ENCODE measurements at regions not wholly inside any gene's neighbourhood (a gene's known extent, or its start where the extent isn't known, plus 50 kb on each side); places are given as distances from the start of the nearest gene placed in this dataset.
"Not testable (repeated sequence)": the region's sequence is repeated elsewhere in the genome, so short reads cannot be mapped to it uniquely, and the experiment has no call there.

- DNase-seq: no peak
Measured at GRCh38 chr6:170192905-170193304, 98.0 kb downstream of the DLL1 start.

GRCh38 chr6:170192101-170192500 is 98.8 kb downstream of the DLL1 start:
- DNase-seq: not testable (repeated sequence)

- no peak for DNase-seq
Measured at GRCh38 chr6:170190046-170190445, 100.8 kb downstream of the DLL1 start.

- no peak for DNase-seq
Measured at GRCh38 chr6:170189236-170189635, 101.6 kb downstream of the DLL1 start.

- no peak for DNase-seq
Measured at GRCh38 chr6:170188571-170189001, 102.3 kb downstream of the DLL1 start.

- DNase-seq: no peak
Measured at GRCh38 chr6:170187669-170188566, 103.0 kb downstream of the DLL1 start.

- DNase-seq: no peak
Measured at GRCh38 chr6:170186941-170187668, 103.8 kb downstream of the DLL1 start.

GRCh38 chr6:170186006-170186935 is 104.6 kb downstream of the DLL1 start:
- DNase-seq: no peak

- no peak for DNase-seq
Measured at GRCh38 chr6:170185175-170185978, 105.5 kb downstream of the DLL1 start.

- DNase-seq: no peak
Measured at GRCh38 chr6:170184316-170184715, 106.6 kb downstream of the DLL1 start.

- DNase-seq: no peak
Measured at GRCh38 chr6:170183521-170183920, 107.4 kb downstream of the DLL1 start.

GRCh38 chr6:170182781-170183120 is 108.1 kb downstream of the DLL1 start:
- no peak for DNase-seq

GRCh38 chr6:170182093-170182780 is 108.6 kb downstream of the DLL1 start:
- DNase-seq: no peak

- no peak for DNase-seq
Measured at GRCh38 chr6:170181338-170181690, 109.6 kb downstream of the DLL1 start.

GRCh38 chr6:170180671-170181337 is 110.1 kb downstream of the DLL1 start:
- DNase-seq: no peak

- no peak for DNase-seq
Measured at GRCh38 chr6:170179616-170180324, 111.1 kb downstream of the DLL1 start.

GRCh38 chr6:170178561-170179477 is 112.1 kb downstream of the DLL1 start:
- no peak for DNase-seq

- no peak for DNase-seq
Measured at GRCh38 chr6:170177772-170178560, 112.9 kb downstream of the DLL1 start.
